Stimulated activated CD4-positive, alpha-beta T cell treated with anti-CD3 and anti-CD28 coated beads, TNF-alpha, amount 100 ng/mL, for 48 hours (primary cell): ENCODE measurements at regions not wholly inside any gene's neighbourhood (a gene's known extent, or its start where the extent isn't known, plus 50 kb on each side); places are given as distances from the start of the nearest gene placed in this dataset.

Experiments
- DNase-seq, 3 donors: peaks; one replicate each; pipeline ENCODE4 v3.0.0-alpha.2; 2020; ENCODE audit warnings: low read depth in 3 of 3

DNA sequence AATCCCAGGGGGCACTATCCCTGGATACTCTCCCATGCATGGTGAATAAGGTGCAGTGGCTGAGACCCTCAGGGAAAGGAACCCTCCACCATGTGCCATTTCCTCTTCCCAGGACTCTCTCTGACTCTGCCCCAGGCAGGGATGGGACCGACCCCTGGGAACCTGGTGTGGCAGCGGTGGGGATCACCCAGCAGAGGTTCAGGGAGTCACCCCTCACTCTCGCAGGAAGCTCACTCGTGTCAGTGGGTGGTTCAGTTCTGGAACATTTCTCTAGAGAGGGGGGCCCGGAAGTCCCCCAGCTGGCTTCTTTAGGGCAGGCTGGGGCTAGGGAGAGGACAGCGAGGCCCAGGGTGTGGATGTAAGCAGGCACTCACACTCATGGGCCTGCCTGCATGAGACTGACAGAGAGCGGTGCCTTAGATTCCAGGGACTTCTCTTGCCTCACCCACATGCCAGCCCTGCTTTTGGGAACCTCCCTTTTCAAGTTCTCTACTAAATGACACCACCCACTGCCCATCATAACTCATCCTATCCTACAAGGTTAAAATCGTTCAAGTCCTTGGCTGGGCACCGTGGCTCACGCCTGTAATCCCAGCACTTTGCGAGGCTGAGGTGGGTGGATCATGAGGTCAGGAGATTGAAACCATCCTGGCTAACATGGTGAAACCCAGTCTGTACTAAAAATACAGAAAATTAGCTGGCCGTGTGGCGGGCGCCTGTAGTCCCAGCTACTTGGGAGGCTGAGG is 109.7 kb upstream of the SDK2 start:
- no peak for DNase-seq

DNA sequence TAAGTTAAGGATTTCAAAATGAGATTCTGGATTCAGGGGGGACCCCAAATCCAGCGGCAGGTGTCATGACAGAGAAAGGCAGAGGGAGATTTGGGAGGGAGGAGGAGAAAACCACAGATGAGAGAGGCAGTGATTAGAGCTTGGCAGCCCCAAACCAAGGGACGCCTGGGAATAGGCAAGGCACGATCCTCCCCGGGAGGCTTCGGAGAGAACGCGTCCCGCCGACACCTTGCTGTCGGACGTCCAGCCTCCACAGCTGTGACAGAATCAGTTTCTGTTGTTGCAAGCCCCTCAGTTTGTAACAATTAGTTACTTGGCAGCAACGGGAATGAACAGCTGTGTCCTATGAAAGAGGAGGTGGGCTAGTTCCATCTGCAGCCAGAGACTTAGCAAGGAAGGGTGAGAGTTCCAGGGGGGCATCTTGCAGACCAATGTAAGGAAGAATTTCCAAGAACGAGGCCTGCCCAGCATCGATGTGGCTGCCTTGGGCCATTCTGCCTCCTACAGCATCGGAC is 110.7 kb upstream of the SDK2 start:
- DNase-seq, result no peak

DNA sequence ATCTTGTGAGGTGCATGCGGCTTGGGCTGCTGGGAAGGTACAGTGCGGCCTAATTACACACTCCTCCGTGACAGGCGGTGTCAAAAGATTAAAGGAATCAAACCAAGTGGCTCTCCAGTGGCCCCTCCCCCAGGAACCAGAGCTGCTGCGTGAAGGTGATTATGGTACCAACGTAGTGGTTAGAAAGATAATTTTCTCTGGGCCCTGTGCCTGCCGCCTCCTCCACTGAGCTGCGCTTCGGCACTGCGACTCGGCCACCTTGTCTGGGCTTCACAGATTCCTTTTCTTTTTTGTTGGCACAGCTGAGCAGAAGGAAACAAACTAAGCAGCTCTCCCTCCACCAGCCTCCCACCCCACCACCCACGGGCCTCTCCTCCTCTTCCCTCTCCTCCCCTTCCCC is 113.2 kb upstream of the SDK2 start:
- DNase-seq, result no peak

DNA sequence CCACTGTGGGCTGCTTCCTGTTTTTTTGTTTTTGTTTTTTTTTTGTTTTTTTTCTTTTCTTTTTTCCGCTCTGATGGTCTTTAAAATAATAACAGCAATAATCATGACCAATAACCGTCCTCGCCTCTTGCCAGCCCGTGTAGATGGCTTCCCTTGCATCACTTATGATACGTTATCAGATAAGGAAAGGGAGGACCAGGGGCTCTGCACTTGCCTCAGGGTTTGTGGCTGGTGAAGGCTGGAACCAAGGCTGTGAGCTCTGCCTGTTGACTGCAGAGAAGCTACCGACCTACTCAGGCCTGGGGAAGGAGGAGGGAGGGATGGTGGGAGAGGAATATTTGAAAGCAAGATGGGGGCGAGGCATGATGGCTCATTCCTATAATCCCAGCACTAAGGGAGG is 114.0 kb upstream of the SDK2 start:
- DNase-seq, result no peak

DNA sequence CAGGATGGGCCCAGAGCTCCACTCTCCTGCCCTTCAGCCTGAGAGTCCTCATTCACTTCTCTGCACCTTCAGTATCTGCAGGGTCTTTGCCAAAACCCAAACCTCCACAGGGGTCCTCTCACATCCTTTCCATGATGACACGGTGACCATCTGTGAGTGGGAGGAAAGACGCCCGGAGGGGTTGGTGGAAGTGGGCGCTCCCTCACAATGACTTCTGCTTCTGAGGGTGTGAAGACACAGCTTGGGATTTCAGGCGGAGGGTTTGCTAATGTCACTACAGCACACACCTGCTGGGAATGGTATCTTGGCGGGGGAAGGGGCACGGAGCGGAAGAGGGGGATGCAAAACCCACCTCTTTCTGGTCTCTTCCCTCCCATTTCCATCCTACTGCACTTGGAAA is 115.1 kb upstream of the SDK2 start:
- DNase-seq, result no peak

DNA sequence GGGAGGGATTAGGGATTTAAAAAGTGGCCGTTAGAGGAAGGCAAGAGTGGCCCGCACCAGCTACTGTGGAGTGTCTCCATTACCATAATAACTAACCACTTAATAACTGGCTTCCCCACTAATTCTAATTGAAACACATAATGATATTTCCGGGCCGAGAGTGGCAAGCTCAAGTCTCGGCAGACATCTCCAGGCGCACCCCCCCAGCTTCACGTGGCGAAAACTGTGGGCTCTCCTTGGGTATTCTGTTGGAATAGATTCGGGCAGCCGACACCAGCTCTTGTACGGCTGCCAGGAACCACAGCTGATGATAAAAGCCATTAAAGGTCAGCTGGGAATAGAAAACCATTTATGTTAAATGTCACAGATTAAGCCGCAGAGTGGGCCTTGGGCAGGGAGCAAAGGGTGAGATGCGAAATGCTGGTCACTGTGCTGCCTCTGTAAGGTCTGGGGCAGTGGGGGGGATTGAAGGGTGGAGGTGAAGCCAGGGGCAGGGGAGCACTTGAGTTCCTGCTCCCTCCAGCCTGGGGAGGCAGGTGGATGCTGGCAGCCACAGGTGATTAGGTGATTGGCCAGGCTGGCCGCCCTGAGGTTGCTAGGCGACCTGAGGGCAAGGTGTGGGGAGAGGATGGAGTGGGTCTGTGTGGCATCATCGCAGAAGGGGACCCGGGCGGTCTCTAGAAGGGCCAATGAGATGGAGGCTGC is 115.6 kb upstream of the SDK2 start:
- DNase-seq, result no peak

DNA sequence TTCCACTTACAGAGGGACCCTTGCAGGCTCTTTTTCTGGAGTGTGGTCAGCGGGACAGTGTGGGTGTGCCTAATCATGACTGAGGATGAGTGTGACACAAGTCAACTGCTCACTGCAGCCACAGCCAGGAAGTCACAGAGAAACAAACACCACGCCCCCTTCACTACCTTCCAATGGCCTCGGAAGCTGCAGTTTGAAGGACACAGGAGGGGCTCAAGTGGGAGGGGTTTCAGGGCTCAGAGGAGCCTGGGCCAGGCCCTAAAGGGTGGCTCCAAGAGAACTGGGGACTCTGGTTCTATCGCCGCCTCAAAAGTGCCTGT is 116.2 kb upstream of the SDK2 start:
- no peak for DNase-seq

DNA sequence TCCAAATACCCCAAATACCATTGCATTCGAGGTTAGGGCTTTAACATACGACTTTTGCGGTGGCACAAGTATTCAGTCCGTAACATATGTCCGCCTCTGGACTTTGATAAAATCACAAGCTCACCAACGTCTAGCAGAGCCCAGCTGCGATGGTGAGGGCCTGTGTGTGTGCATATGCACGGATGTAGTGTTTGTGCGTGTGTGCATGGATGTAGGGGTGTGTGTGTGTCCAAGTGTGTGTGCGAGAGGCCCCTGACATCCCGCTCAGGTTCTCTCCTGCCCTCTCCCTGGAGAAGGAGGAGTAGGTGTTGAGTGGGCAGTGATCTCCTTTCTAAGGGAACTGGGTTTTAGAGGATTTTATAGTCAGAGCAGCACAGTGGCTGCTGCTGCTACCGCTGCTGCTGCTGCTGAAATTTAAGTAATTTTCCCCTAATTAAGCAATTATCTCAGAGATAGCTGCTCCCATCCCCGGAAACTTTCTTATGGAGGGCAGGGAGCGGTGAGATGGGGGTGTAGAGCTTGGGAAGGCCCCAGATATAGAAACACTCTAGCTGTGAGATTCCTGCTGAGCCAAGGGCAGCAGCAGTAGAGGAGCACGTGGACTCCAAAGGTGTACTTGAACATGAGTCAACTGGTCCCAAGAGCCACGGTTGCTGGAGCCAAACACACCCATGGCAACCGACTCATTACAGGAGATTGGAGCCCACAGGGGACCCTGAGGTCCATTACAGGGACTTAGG is 121.7 kb upstream of the SDK2 start:
- DNase-seq, result no peak

DNA sequence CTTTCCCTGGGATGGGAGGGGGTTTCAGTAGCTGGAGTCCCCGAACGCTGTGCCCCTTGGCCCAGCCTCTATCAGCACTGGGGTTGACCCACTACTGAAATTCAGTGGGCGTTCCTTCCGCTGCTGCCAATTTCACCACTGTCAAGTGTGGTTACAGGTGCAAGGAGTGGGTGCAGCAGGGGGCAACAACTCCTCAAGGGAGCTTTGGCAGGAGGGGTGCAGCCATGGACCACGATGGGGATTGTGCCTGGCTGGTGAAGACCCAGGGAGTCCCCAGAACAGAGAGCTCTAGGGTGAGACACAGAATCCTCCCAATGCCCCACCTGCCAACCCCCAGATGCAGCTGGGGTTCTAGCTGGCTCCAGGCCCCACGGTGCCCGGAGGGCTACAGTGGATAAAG is 123.5 kb upstream of the SDK2 start:
- DNase-seq, result no peak

DNA sequence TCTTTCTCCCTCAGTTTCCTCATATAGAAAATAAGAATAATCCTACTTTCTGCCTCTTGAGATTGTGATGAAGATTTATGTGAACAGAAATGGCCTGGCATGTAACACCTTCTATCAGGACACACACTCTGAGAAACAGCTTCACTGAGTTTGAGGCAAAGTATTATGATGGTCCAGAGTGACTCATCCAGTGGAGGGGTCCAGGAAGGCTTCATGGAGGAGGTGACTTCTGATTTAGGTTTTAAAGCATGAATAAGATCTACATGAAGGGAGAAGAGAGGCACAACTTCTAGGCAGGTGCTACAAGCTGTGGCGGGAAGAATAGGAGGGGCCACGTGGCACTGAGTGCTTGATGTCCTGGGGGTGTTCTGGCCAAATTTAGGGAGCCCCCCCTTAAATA is 124.4 kb upstream of the SDK2 start:
- DNase-seq, result no peak

DNA sequence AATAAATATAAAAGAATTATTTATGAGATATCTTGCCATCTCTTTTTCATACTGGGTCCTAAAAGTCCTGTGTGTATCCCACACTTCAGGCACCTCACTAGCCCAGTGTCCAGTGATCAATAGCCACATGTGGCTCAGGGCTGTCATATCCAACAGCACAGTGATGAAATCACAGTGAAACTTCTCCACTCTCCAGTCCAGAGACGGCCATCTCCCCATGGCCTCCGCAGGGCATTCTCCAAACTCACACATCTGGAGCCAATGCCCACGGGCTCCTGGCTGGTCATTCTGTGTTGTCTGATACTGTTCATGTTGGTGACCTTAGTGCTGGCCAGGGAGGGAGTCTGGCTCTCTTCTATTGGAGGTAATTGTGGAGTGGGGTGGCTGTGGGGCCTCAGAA is 125.2 kb upstream of the SDK2 start:
- no peak for DNase-seq

DNA sequence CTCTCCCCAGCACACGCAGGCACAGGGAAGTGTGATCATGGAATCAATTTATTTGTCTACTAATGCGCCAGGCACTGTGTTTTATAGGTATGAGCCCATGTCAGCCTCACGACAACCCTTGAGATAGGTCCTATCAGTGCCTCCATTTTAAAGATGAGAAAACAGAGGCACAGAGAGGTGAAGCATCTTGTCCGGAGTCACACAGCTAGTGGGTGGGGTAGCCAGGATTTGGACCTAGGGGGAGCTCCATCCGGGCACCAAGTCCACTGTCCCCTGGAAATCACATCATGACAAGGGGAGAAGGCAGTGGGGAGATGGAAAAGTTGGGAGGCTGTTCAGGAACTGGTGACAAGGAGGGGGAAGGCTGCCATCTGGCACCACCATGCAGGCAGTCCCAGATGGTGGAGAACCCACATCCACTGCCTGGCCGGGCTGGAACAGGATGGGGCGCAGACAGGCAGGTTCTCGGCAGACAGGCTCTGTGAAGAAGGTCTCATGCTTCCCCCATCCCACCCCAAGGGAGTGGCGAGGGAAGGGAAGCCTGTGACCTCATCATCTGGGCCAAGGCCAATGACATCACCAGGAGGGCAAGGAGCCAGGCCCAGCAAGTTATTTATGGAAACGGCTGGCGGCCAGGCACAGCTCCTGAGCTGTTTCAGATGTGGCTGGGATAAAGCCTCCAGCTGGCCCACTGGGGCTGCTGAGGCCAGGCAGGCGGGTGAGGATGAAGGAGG is 126.0 kb upstream of the SDK2 start:
- DNase-seq, result no peak

DNA sequence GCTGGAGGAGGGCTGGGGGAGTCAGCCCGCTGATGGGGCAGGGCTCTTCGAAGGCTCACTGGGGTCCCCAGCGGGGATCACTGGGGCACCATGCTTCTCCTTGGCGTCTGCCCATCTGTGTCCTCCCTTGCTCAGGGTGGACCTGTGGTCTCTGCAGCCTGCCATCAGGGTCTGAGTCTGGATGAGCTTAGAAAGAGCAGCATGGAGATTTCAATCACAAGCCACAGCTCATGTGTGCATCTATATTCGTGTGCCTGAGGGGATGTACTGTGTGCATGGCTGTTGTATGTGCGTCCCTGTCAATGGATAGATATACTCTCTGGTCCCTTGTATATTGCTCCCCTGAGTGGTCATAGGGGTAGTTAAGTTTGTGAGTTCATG is 126.6 kb upstream of the SDK2 start:
- no peak for DNase-seq

DNA sequence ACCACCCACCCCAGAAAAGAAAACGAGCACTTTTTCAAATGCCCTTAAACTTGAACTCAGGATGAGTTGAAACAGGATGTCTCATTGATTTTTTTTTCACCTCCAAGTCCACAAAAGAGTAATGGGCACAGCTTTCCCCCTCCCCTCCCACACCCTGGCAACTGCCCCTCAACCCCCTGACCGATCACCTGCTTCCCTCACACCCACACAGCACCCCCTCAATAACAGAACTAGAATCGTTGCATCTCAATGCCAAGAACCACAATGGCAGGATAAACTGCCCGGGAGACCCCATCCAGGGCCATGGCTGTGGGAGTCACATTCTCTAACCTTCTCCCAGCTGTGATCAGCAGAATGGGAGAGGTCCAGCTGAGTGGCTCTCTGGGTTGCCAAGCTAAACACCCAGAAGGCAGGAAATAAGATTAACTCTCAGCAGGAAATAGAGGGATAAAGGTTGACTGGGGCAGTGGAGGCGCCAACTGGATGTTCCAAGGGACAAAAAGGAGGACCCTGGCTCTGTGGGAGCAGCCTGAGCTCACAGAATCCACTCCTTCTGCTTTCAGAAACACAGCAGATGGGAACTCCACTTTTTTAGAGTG is 128.0 kb upstream of the SDK2 start:
- no peak for DNase-seq

DNA sequence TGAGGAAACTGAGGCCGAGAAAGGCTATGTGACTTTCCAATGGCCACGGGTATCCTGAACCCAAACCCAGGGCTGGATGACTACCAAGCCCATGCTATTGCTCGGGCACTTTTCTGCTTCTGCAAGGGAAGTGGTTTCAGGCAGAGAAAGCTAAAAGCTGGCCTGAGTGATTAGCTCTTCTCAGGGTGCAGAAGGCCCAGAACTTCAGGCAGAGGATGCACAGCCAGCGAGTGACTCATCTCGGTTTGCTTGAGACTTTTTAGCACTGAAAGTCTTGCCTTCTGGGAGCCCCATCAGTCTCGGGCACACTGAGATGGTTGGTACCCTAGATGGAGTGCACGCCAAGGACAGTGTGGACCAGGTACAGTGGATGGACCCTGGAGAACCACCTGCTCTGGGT is 129.5 kb upstream of the SDK2 start:
- no peak for DNase-seq

DNA sequence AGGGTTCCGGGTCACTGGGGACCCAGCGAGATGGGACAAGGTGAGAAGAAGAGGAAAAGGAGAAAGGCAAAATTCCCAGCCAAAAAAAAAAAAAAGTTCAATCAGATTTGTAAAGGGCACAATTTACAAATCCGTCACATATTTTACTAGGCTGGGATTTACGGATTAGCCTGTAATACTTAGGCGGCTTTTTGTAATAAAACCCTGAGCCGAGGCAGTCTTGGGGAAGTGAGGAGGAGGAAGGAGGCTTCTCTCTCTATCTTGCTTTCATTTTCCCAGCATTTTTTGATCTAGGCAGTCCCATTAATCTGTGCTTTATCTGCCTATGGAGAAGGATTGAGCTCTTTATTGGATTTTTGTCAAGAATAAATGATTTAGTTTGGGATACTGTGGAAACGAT is 130.6 kb upstream of the SDK2 start:
- DNase-seq, result no peak

DNA sequence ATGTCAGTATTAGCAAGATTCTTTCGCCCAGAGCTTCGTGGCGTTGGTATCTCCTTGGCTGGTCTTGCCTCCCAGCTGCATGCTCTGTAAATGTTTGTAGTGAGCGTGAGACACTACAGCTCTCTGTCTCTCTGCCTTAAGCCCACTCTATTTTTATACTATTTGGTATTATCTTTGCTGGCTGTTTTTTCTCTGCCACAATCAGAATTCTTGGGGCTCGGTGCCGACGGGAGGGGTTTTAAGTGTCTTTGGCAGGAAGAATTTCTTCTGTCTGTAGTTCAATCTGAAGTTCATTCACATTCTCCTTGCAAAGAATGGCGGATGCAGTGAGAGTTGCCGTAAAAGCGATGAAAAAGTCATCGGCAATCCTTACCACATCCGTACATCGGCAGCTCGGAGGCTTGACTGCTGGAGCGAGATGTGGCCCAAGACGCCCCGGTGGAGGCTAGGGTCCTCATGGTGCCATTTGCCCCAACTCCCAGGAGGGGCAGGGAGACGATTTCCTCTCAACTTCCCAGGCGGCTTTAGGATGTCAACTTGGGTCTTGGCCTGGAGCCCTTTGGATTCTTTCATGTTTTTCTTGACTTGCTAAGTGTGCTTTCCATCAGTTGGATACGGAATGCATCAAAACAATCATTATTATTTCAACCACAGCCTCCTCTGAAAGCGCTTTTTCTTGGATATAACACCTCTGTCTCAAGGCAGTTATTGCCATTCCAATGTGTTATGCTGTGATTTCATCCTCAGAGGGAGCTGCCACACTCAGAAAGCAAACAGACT is 132.3 kb upstream of the SDK2 start:
- no peak for DNase-seq

DNA sequence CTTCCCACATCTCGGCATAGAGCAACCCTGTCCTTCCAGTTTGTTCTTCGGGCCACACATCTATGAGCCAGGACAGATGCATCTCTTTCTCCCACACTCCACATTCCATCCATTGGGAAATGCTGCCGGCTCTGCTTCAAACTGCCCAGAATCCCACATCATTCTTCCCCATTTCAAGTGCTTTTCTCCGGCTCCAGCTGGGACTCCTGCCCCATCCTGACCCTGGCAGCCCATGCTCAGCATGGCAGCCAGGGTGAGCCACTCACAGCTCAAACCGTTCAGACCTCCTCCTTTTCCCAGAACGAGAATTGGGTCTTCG is 132.8 kb upstream of the SDK2 start:
- no peak for DNase-seq

DNA sequence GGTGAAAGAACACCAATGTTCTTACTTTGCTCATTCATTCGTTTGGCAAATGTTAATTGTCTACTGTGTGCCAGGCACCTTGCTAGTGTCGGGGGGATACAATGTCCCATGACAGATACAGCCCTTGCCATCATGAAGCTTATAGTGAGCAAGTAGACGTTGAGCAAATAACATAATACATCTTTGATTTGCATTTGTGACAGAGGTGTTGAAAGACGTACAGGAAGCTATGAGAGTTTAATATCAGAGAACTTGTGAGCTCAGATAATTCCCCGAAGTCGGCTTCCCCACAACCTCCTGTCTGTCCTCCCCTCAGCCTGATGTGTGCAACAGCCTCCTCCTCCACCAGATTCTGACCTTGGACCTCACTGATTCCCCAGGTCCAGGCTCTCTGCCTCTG is 138.0 kb upstream of the SDK2 start:
- DNase-seq, result no peak

DNA sequence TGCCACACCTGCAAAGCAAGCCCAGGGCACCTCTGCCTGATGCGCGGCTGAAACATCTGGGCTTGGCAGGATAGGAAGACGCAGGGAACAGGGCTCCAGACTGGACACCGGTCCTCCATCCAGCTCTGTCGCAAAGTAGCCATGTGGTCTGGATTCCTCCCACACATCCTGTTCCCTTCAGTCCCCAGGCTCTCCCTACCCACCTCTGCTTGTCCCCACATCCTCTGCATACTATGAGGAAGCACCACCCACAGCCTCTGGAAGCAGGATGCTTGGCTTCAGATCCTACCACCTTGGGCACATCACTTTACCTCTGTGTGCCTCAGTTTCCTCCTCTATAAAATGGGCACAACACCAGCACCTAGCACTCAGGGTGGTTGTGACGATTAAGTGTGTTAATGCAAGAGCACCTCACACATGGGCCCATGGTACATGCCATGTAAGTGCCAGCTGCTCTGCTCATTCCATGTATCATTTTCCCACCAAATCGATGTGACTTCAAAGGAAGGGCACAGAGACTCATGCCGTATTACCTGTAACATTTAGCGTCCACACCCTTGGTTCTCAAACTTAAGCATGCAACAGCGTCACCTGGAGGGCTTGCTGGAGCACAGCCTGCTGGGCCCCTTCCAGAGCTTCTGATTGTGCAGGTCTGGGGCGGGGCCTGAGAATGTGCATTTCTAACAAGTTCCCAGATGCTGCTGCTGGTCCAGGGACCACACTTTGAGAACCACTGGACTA is 138.6 kb upstream of the SDK2 start:
- DNase-seq, result no peak

DNA sequence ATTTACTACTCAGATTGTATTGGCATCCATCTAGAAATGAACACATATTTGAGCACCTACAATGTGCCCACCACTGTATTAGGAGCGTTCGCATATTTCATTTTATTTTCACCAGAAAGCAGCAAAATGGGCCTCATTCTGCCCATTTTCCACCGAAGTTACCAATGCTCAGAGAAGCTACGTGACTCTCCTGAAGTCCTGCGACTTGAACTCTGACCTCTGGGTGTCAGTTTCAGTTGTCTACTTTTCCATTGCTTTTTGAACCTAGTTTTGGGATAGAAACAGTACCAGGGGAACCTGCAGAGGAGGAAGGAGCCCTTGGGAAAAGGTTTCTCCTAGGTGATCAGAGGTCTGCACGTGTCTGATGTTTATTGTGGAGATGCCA is 139.1 kb upstream of the SDK2 start:
- DNase-seq, result no peak
